Tibial artery (tissue), 4 donors: ENCODE measurements at regions not wholly inside any gene's neighbourhood (a gene's known extent, or its start where the extent isn't known, plus 50 kb on each side); places are given as distances from the start of the nearest gene placed in this dataset.

Source experiments
- DNase-seq, 2 donors: peaks; one replicate each; pipeline ENCODE4 v3.0.0-alpha.2; 2019
- H3K27ac ChIP-seq, 2 donors: fragments of 200-600 bp; sonication (generic) in 1 of 2; 1 replicate in 1 of 2; 2 replicates in 1 of 2; pipeline ENCODE4 v1.5.1; 2018 to 2019; ENCODE audit warnings: mild to moderate bottlenecking in 1 of 2
- H3K27me3 ChIP-seq, 2 donors: fragments of 200-600 bp; sonication (generic) in 1 of 2; one replicate each; pipeline versions ENCODE4 v1.5.1 to v1.6.0; 2016 to 2019
- H3K36me3 ChIP-seq, 3 donors: fragments of 200-600 bp; sonication (generic) in 2 of 3; one replicate each; pipeline ENCODE4 v1.5.1; 2016 to 2019; ENCODE audit warnings: mild to moderate bottlenecking in 2 of 3
- H3K4me1 ChIP-seq, 4 donors: fragments of 200-600 bp; sonication (generic) in 2 of 4; 1 replicate in 3 of 4; 2 replicates in 1 of 4; pipeline ENCODE4 v1.5.1; 2016 to 2019
- H3K4me3 ChIP-seq, 2 donors: fragments of 200-600 bp; sonication (generic) in 1 of 2; 1 replicate in 1 of 2; 2 replicates in 1 of 2; pipeline ENCODE4 v1.5.1; 2018 to 2019; ENCODE audit warnings: mild to moderate bottlenecking in 2 of 2
- H3K9me3 ChIP-seq, 3 donors: fragments of 200-600 bp; sonication (generic) in 1 of 3; one replicate each; pipeline ENCODE4 v1.5.1; 2016 to 2019
- intact Hi-C: fragments of 100-400 bp; cut with DNase I; formaldehyde crosslinking; loops from one replicate; pipeline ENCODE4 v1.15.0; 2023; ENCODE audit warnings: low total_unique reads
- TF ChIP-seq, protein P1 (sequence below), 2 experiments: fragments of 200-600 bp in 1 of 2; fragments of 450-650 bp in 1 of 2; IDR thresholded peaks; one replicate each; pipeline ENCODE4 v1.5.1; 2017 to 2019; ENCODE audit warnings: antibody characterized with exemption in 2 of 2, mild to moderate bottlenecking in 1 of 2, moderate library complexity in 1 of 2

DNA sequence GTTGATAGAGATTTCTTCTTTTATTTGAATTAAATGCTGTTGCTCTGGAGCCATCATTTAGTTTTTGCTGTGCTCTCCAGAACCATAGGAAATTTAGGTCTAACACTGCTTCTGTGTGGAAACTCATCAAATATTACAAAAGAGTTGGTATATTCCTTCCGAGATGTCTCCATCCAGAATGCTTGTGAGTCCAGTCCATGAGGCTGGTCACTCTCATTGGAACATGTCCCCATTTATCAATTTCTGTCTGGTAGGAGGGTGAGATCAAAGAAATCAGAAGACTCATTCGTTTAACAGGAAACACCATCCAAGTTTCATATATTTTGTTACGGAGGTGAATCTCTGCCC, 52.4 kb upstream of the LMO2 start:
- Histone ChIP-seq H3K4me1 (peaks cover 0 to 13% (median 0%) of the 10 kb centered on the region in 4 donors), H3K27ac (no peak overlapping the region), H3K36me3 (no peaks in the 10 kb centered on the region), H3K9me3 (no peaks in the 10 kb centered on the region), H3K4me3 (no peak overlapping the region), H3K27me3 (no peaks in the 10 kb centered on the region)
- TF ChIP-seq, protein P1, sequence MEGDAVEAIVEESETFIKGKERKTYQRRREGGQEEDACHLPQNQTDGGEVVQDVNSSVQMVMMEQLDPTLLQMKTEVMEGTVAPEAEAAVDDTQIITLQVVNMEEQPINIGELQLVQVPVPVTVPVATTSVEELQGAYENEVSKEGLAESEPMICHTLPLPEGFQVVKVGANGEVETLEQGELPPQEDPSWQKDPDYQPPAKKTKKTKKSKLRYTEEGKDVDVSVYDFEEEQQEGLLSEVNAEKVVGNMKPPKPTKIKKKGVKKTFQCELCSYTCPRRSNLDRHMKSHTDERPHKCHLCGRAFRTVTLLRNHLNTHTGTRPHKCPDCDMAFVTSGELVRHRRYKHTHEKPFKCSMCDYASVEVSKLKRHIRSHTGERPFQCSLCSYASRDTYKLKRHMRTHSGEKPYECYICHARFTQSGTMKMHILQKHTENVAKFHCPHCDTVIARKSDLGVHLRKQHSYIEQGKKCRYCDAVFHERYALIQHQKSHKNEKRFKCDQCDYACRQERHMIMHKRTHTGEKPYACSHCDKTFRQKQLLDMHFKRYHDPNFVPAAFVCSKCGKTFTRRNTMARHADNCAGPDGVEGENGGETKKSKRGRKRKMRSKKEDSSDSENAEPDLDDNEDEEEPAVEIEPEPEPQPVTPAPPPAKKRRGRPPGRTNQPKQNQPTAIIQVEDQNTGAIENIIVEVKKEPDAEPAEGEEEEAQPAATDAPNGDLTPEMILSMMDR (IDR thresholded peaks at IDR 0.05), result no peak
- DNase-seq, result no peak
- intact Hi-C loops, result no loop called here

DNA sequence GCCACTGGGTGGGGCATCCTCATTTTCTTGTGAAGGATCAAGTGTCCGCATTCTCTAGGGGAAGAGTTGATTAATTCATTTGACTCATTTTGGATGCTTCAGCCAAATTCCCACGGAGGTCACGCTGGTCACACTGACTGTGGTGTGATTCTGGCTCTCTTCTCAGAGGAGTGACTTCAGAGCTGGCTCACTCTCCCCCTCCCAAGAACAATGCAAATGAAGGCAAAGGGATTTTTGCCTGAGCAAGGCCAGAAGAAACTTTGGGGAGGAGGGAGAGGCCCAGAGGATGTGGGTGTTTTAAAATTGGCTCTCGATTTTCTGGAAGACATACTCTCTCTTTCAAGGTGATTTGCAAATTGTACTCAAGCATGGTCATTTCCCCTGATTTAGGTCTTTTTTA, 51.1 kb upstream of the LMO2 start:
- Histone ChIP-seq H3K36me3 (no peaks in the 10 kb centered on the region), H3K4me3 (no peak overlapping the region), H3K27ac (no peak overlapping the region), H3K9me3 (no peaks in the 10 kb centered on the region), H3K27me3 (no peaks in the 10 kb centered on the region), H3K4me1 (peaks cover 0 to 13% (median 0%) of the 10 kb centered on the region in 4 donors)
- TF ChIP-seq, protein P1 (IDR thresholded peaks at IDR 0.05), result no peak
- intact Hi-C loops, result no loop called here
- DNase-seq, result peak; percentile 74 to 78

DNA sequence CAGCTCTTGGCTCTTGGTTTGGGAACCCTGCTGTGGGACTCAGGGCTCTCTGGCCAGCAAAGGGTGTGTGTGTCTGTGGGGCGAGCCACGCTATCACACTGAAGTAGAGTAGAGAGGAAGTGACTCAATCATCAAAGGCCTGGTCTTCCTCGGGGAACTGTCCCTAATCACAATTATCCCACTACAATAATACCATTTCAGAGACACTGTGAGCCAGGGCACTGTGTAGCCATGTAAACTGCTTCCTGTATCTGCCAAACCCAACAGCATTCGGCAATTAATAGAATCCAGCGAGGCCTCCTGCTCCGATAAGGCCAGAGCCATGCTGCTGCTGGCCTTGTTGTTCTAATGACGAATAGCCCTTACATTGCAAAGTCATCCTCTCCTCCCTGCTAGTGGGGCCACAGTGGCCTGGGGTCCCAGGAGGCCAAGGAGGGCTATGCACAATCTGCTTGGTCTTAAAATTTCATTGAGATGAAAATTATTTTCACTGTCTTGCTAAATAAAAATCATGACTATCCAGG, 49.8 kb upstream of the LMO2 start:
- peak in 1 of 2 donors; percentile 35 for DNase-seq
- Histone ChIP-seq H3K36me3 (no peaks in the 10 kb centered on the region), H3K4me1 (peaks cover 0 to 13% (median 0%) of the 10 kb centered on the region in 4 donors), H3K4me3 (no peak overlapping the region), H3K27me3 (no peaks in the 10 kb centered on the region), H3K27ac (no peak overlapping the region), H3K9me3 (no peaks in the 10 kb centered on the region)
- TF ChIP-seq, protein P1 (IDR thresholded peaks at IDR 0.05), result no peak
- intact Hi-C loops, result no loop called here
